GM21423 (cell line): ENCODE measurements at regions not wholly inside any gene's neighbourhood (a gene's known extent, or its start where the extent isn't known, plus 50 kb on each side); places are given as distances from the start of the nearest gene placed in this dataset.
"Not testable (repeated sequence)": the region's sequence is repeated elsewhere in the genome, so short reads cannot be mapped to it uniquely, and the experiment has no call there.

Source experiments
- ATAC-seq: cut with Tn5 transposase; IDR thresholded peaks from one replicate; pipeline ENCODE4 v1.9.1; 2021; ENCODE audit warnings: mild to moderate bottlenecking, moderate library complexity; ENCODE audit not compliant: unreplicated experiment

- ATAC-seq: no peak
Observed at GRCh38 chr1:213457186-213457585, 406.1 kb downstream of the RPS6KC1 start.

GRCh38 chr1:213457733-213458132, 406.7 kb downstream of the RPS6KC1 start:
- no peak for ATAC-seq

- ATAC-seq: not testable (repeated sequence)
Observed at GRCh38 chr1:213462374-213462773, 411.3 kb downstream of the RPS6KC1 start.

- no peak for ATAC-seq
Observed at GRCh38 chr1:213464786-213465460, 413.9 kb downstream of the RPS6KC1 start.

GRCh38 chr1:213466541-213466940, 415.5 kb downstream of the RPS6KC1 start:
- ATAC-seq: no peak

- ATAC-seq: no peak
Observed at GRCh38 chr1:213474054-213474453, 423.0 kb downstream of the RPS6KC1 start.

- no peak for ATAC-seq
Observed at GRCh38 chr1:213481395-213481794, 430.4 kb downstream of the RPS6KC1 start.

GRCh38 chr1:213484333-213484732, 433.3 kb downstream of the RPS6KC1 start:
- ATAC-seq: no peak

- no peak for ATAC-seq
Observed at GRCh38 chr1:213484758-213485157, 433.7 kb downstream of the RPS6KC1 start.

- no peak for ATAC-seq
Observed at GRCh38 chr1:213486488-213486887, 435.4 kb downstream of the RPS6KC1 start.

- no peak for ATAC-seq
Observed at GRCh38 chr1:213491468-213491867, 440.4 kb downstream of the RPS6KC1 start.

- ATAC-seq: no peak
Observed at GRCh38 chr1:213492161-213493041, 441.4 kb downstream of the RPS6KC1 start.

- ATAC-seq: no peak
Observed at GRCh38 chr1:213499444-213499843, 448.4 kb downstream of the RPS6KC1 start.

- ATAC-seq: no peak
Observed at GRCh38 chr1:213507472-213508223, 456.6 kb downstream of the RPS6KC1 start.

GRCh38 chr1:213511173-213511572, 460.1 kb downstream of the RPS6KC1 start:
- no peak for ATAC-seq

- ATAC-seq: no peak
Observed at GRCh38 chr1:213512316-213512715, 461.3 kb downstream of the RPS6KC1 start.

- ATAC-seq: no peak
Observed at GRCh38 chr1:213513006-213513405, 462.0 kb downstream of the RPS6KC1 start.

- not testable (repeated sequence) for ATAC-seq
Observed at GRCh38 chr1:213514408-213515179, 463.6 kb downstream of the RPS6KC1 start.

GRCh38 chr1:213519098-213519497, 468.1 kb downstream of the RPS6KC1 start:
- ATAC-seq: no peak

GRCh38 chr1:213521206-213521605, 466.6 kb upstream of the PROX1 start:
- ATAC-seq: no peak
